ENCODE measurements at regions not wholly inside any gene's neighbourhood (a gene's known extent, or its start where the extent isn't known, plus 50 kb on each side); places are given as distances from the start of the nearest gene placed in this dataset.
"Not testable (repeated sequence)": the region's sequence is repeated elsewhere in the genome, so short reads cannot be mapped to it uniquely, and the experiment has no call there.

DNA sequence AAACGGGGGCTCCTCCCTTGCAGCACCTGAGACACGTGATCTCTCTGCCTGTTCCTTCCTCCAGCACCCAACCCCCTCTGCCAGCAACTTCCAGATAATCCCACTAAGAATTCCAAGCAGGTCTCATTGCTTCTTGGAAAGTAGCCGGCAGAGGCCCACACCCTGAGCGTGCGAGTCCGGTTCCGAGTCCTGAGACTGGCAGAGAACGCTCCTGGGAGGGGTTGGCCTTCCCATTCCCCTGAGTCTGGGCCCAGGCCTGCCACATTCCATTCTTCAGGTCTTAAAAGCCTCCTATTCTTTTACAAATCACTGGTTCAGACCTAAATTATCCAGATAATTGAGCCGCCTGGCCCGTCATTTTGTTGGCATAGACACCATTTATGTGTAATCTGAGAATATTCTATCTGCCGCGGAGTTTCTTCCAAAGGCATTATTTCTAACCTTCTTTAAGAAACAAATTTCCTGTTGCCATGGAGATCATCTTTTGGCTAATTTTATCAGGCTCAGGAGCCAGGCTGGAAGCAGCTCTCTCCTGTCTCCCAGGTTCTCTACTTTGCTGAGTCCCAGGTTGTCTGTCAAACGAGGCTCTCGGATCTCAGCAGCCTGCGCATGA, 165.4 kb downstream of the MYCN start:
- no peak for DNase-seq (ENCODE audit: low read depth in 2 of 2)

GRCh38 chr2:16104949-16105668, 164.8 kb downstream of the MYCN start:
- DNase-seq (ENCODE audit: low read depth in 2 of 2) = no peak

- DNase-seq (ENCODE audit: low read depth in 2 of 2) = no peak
Measured at GRCh38 chr2:16104315-16104948, 164.1 kb downstream of the MYCN start.

- no peak for DNase-seq (ENCODE audit: low read depth in 2 of 2)
Measured at GRCh38 chr2:16103614-16104314, 163.4 kb downstream of the MYCN start.

DNA sequence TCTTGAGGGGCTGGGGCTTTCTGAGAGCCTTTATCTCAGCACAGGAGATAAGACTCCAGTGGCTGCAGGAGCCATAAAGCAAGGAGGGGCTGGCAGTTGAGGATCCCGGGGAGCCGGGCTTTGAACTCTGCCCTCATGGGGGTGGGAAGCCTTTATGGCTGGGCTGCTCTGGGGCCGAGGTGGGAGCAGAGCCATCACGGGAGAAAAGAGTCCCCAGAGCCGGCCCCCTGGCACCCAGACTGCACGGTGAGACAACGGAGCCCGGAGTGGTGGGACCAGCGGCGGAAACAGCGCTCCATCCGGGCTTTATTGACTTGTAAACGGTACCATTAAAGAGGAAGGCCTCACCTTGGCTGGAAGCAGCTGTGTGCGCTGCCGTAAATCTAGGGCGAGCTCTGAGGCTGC, 162.6 kb downstream of the MYCN start:
- no peak for DNase-seq (ENCODE audit: low read depth in 2 of 2)

DNA sequence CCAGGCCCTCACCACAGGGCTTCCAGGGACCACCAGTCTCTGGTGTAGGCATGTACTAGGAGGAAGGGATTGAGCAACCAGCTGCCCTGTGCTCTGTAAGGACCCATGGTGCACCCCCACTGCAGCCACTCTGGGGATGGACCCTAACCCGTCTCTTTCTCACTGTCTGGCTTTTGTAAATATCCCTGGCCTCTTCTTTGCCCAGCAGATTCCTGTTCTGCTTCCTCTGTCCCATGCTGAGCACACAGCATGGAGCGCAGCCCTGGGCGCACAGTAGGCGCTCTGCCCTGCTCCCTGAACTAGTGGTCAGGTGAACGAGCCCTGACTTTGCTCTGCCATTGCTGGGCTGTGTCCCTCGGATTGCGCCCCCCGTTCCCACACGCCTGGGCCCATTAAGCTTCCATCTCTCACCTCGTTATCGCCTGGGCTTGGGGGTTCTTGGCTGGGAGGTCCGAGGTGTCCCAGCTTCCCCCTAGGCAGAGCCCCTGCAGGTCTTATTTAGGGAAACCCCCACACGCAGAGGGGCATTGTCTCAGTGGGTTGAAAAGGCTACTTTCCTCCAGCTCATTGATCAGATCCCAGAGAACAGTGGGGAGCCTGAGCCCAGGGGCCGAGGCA, 162.1 kb downstream of the MYCN start:
- DNase-seq (ENCODE audit: low read depth in 2 of 2) = no peak

DNA sequence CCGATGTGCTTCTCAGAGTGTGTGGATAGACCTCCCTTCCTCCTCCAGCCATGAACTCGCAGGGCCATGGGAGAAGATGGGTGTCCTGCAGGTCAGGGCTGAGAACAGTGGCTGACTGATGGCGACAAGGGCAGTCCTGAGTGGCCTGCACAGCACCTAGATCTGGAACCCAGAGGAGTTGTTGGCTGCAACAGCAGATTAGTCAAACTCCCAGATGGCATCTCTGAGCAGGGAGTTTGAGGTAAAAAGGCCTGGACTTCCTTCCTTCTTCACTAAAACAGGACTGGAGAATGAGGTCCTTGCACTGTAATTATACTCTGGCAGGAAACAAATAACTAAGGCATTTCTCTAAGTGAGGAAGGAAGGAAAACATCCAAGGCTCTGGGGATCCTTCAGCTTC, 160.8 kb downstream of the MYCN start:
- no peak for DNase-seq (ENCODE audit: low read depth in 2 of 2)

GRCh38 chr2:16100006-16100405, 159.7 kb downstream of the MYCN start:
- DNase-seq (ENCODE audit: low read depth in 2 of 2) = no peak

DNA sequence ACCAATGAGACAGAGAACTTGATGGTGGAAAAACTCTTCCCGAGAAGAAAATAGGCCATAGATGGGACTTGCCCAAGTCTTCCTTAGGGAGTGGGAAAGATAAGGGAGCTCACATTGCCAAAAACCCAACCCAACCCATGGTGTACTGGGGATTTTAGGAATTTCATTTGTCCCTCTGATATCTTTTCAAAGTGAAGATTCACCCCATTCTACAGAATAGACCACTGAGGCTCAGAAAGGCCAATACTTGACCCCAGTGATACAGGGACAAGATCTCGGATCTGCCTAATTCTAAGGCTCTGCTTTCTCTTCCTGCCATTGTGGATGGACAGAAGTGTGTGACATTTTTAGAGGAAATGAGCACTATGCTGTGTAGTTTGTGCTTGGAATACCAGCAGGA, 159.0 kb downstream of the MYCN start:
- DNase-seq (ENCODE audit: low read depth in 2 of 2) = no peak

DNA sequence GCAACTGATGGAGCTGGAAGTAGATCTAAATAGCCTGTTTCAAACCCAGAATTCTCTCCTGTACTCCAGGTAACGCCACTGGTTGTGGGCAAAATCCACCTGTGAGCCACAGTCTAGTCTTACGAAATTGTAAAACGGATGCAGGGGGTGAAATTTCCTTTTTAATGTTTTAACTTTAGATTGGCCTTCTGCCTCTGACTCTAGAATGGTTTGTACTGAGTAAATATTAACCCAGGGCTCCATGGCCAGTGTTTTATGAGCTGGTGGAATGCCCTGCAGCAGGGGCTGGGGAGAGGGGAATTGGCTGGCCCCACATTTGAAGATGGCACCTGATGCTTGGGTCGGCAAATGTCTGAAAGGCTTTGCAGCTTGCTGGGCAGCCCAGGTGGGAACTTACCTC, 156.6 kb downstream of the MYCN start:
- DNase-seq (ENCODE audit: low read depth in 2 of 2) = no peak

- DNase-seq (ENCODE audit: low read depth in 2 of 2) = not testable (repeated sequence)
Measured at GRCh38 chr2:16095483-16095882, 155.1 kb downstream of the MYCN start.

GRCh38 chr2:16094811-16095210, 154.5 kb downstream of the MYCN start:
- DNase-seq (ENCODE audit: low read depth in 2 of 2) = no peak

DNA sequence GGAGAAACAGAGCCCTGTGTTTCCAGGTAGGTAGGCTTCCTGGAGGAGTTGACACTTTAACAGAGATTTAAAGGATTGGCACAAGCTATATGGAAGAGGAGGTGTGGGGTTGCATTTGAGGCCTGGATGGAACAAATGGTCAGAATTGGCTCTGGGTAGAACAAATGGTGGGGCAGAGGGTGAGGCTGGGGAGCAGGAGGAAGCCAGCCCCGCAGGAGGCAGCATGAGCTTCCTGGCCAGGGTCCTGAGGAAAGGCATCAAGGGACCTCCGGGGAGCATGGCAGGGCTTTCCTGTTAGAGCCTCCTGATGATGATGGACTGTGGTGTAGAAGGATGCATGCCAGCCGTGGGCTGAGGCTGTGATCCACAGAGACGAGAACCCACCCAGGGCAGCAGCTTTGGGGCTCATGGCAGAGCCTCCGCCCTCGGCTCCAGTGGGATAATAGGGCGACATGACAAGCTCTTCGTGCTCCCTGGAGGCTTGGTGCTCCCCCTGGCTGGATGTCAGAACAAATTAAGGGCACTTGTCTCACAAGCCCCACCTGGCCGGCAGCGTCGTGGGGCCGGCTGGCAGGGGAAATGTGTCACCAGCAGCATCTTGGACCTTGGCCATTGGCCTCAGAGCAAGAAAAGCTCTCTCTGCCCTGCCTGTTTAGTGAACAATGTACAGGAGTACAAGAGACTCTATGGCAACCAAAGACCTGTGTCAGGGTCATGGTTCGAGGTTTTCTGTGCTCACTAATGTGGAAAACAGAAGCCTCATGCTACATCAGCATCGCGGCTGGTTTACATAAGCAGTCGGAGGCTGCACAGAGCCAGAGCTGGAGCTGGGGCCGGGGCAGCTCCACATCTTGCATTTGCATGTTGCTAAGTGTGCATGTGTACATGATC, 153.5 kb downstream of the MYCN start:
- no peak for DNase-seq (ENCODE audit: low read depth in 2 of 2)

GRCh38 chr2:16092861-16093638, 152.7 kb downstream of the MYCN start:
- no peak for DNase-seq (ENCODE audit: low read depth in 2 of 2)

GRCh38 chr2:16091576-16092282, 151.4 kb downstream of the MYCN start:
- DNase-seq (ENCODE audit: low read depth in 2 of 2) = no peak

DNA sequence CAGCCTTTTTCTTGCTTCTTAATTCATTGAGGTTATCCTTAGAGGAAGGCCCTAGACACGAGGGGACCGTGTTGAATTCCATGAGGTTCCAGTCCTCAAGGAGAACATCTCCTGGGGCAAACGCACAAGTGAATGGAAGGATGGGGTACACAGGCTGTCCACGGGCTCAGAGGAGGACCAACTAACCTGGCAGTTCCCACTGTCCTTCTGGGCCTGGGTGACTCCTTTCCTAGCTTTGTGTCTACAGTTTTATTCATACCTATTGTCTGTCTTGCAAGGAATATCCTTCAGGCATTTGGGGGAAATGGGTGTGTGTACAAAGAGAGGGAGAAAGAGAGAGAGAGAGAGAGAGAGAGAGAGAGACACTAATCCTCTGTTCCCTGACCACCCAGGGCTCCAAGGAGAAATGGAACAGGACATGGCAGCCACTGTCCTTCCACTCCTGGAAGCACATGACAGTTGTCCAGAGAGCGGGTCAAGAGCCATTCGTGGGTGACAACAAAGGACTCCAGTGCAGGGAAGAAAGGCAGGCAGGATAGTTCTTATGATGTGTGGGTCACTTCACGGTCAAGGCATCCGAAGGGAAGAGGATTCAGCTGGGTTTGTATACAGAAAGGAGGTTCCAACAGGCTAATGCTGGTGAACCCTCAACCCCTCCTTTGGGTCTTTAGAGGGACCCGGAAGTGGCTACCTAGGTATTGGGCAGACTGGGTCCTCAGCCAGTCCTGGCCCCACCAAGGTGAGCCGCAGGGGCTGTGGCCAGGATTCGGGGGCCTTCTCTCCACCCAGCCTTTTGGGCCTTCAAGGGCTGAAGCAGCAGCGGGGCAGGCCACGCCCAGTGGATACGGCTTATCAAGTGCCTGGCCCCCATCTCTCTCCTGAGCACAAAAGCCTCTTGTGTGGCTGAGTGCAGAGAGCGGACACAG, 150.6 kb downstream of the MYCN start:
- DNase-seq (ENCODE audit: low read depth in 2 of 2) = no peak

- DNase-seq (ENCODE audit: low read depth in 2 of 2) = not testable (repeated sequence)
Measured at GRCh38 chr2:16089491-16089890, 149.1 kb downstream of the MYCN start.

GRCh38 chr2:16088802-16089112, 148.4 kb downstream of the MYCN start:
- DNase-seq (ENCODE audit: low read depth in 2 of 2) = no peak

Measured in stimulated activated CD4-positive, alpha-beta T cell treated with anti-CD3 and anti-CD28 coated beads, Interleukin-12 subunit alpha, Interleukin-12 subunit beta, amount 100 ng/mL, for 24 hours (primary cell).